HEK293 (cell line): ENCODE measurements at regions not wholly inside any gene's neighbourhood (a gene's known extent, or its start where the extent isn't known, plus 50 kb on each side); places are given as distances from the start of the nearest gene placed in this dataset.

Experiments
- CTCF ChIA-PET: fragments of 350-600 bp; formaldehyde crosslinking; extraction: SDS; loops from one replicate; lab custom pipeline; 2021; ENCODE audit warnings: antibody characterized with exemption; lab: Yijun Ruan, JAX
- POLR2A ChIA-PET: fragments of 300-600 bp; formaldehyde crosslinking; extraction: SDS; loops from one replicate; lab custom pipeline; 2020; ENCODE audit warnings: antibody characterized with exemption, inconsistent platforms; lab: Yijun Ruan, JAX
- H3K27ac ChIP-seq: fragments of 200-500 bp; sonication (Bioruptor generic); 2 replicates; pipeline ENCODE4 v1.5.1; 2014; ENCODE audit warnings: low read depth, low read length, control low read depth, inconsistent platforms; ENCODE audit errors: extremely low read depth
- H3K36me3 ChIP-seq, 2 experiments: fragments of 200-500 bp in 1 of 2; sonication (Bioruptor generic) in 1 of 2; 1 replicate in 1 of 2; 2 replicates in 1 of 2; pipeline ENCODE4 v1.5.1; 2014 to 2017; ENCODE audit warnings: inconsistent platforms in 2 of 2, low read length in 2 of 2; ENCODE audit not compliant: control insufficient read depth in 2 of 2, insufficient read depth in 1 of 2
- H3K4me1 ChIP-seq: fragments of 200-500 bp; sonication (Bioruptor generic); 2 replicates; pipeline ENCODE4 v1.5.1; 2014; ENCODE audit warnings: mild to moderate bottlenecking, low read length, inconsistent platforms; ENCODE audit not compliant: control insufficient read depth, insufficient read depth
- H3K4me3 ChIP-seq: 2 replicates; pipeline ENCODE4 v1.5.1; 2011; ENCODE audit warnings: low read depth, mild to moderate bottlenecking, control low read depth, low read length, moderate library complexity
- H3K9me3 ChIP-seq: fragments of 200-500 bp; sonication (Bioruptor generic); 2 replicates; pipeline ENCODE4 v1.5.1; 2014; ENCODE audit warnings: low read depth, low read length, inconsistent platforms; ENCODE audit not compliant: control insufficient read depth, insufficient read depth
- HOXA7 ChIP-seq: sonication (generic); formaldehyde crosslinking; IDR thresholded peaks from 2 replicates; pipeline ENCODE4 v1.8.1; 2022; ENCODE audit warnings: missing genetic modification reagents, borderline replicate concordance
- HOXC10 ChIP-seq: sonication (generic); formaldehyde crosslinking; IDR thresholded peaks from 2 replicates; pipeline ENCODE4 v1.8.1; 2023; ENCODE audit warnings: mild to moderate bottlenecking, missing genetic modification reagents
- KLF7 ChIP-seq: fragments of 450-650 bp; formaldehyde crosslinking; IDR thresholded peaks from 2 replicates; pipeline ENCODE4 v1.5.1; 2016; ENCODE audit warnings: missing biosample characterization, missing genetic modification characterization, borderline replicate concordance
- MYNN ChIP-seq: fragments of 450-650 bp; formaldehyde crosslinking; IDR thresholded peaks from 2 replicates; pipeline ENCODE4 v1.5.1; 2016; ENCODE audit warnings: missing biosample characterization, missing genetic modification characterization, borderline replicate concordance
- RBAK ChIP-seq: fragments of 450-650 bp; formaldehyde crosslinking; IDR thresholded peaks from 2 replicates; pipeline ENCODE4 v1.5.1; 2016; ENCODE audit warnings: missing biosample characterization, missing genetic modification characterization
- ZBTB8A ChIP-seq: fragments of 450-650 bp; formaldehyde crosslinking; IDR thresholded peaks from 2 replicates; pipeline ENCODE4 v1.5.1; 2016; ENCODE audit warnings: missing biosample characterization, missing genetic modification characterization
- ZFHX2 ChIP-seq: fragments of 450-650 bp; formaldehyde crosslinking; conservative IDR thresholded peaks from 2 replicates; pipeline ENCODE4 v1.5.1; 2016; ENCODE audit warnings: missing biosample characterization, missing genetic modification characterization
- ZNF169 ChIP-seq: fragments of 450-650 bp; formaldehyde crosslinking; IDR thresholded peaks from 2 replicates; pipeline ENCODE4 v1.5.1; 2016; ENCODE audit warnings: missing biosample characterization, missing genetic modification characterization
- ZNF23 ChIP-seq: fragments of 450-650 bp; formaldehyde crosslinking; IDR thresholded peaks from 2 replicates; pipeline ENCODE4 v1.5.1; 2016; ENCODE audit warnings: missing biosample characterization, missing genetic modification characterization, borderline replicate concordance
- ZNF274 ChIP-seq, 2 experiments: fragments of 200-500 bp in 1 of 2; fragments of 450-650 bp in 1 of 2; sonication (Bioruptor generic) in 1 of 2; formaldehyde crosslinking in 1 of 2; IDR thresholded peaks; 2 replicates each; pipeline versions ENCODE4 v1.5.1 to v1.6.1; 2014 to 2016; ENCODE audit warnings: borderline replicate concordance in 1 of 2, inconsistent platforms in 1 of 2, low read length in 1 of 2, missing biosample characterization in 1 of 2, missing genetic modification characterization in 1 of 2
- ZNF324 ChIP-seq: fragments of 450-650 bp; formaldehyde crosslinking; IDR thresholded peaks from 2 replicates; pipeline ENCODE4 v1.5.1; 2016; ENCODE audit warnings: missing biosample characterization, missing genetic modification characterization
- ZNF394 ChIP-seq: fragments of 450-650 bp; formaldehyde crosslinking; IDR thresholded peaks from 2 replicates; pipeline ENCODE4 v1.5.1; 2016; ENCODE audit warnings: missing biosample characterization, missing genetic modification characterization, mild to moderate bottlenecking, moderate library complexity, borderline replicate concordance
- ZNF416 ChIP-seq: fragments of 450-650 bp; formaldehyde crosslinking; IDR thresholded peaks from 2 replicates; pipeline ENCODE4 v1.5.1; 2016; ENCODE audit warnings: missing biosample characterization, missing genetic modification characterization
- ZNF791 ChIP-seq: fragments of 450-650 bp; formaldehyde crosslinking; IDR thresholded peaks from 2 replicates; pipeline ENCODE4 v1.5.1; 2016; ENCODE audit warnings: missing biosample characterization, missing genetic modification characterization
- TF ChIP-seq, protein P1 (sequence below): fragments of 450-650 bp; formaldehyde crosslinking; IDR thresholded peaks from 2 replicates; pipeline ENCODE4 v1.5.1; 2016; ENCODE audit warnings: missing biosample characterization, missing genetic modification characterization
- TF ChIP-seq, protein P2 (sequence below): fragments of 450-650 bp; formaldehyde crosslinking; IDR thresholded peaks from 2 replicates; pipeline ENCODE4 v1.5.1; 2016; ENCODE audit warnings: missing biosample characterization, missing genetic modification characterization, borderline replicate concordance
- TF ChIP-seq, protein P3 (sequence below): sonication (generic); formaldehyde crosslinking; IDR thresholded peaks from 2 replicates; pipeline ENCODE4 v1.8.1; 2022; ENCODE audit warnings: mild to moderate bottlenecking, moderate library complexity, missing genetic modification reagents
- TF ChIP-seq, protein P4 (sequence below): fragments of 450-650 bp; formaldehyde crosslinking; IDR thresholded peaks from 2 replicates; pipeline ENCODE4 v1.5.1; 2016; ENCODE audit warnings: missing biosample characterization, missing genetic modification characterization, borderline replicate concordance

DNA sequence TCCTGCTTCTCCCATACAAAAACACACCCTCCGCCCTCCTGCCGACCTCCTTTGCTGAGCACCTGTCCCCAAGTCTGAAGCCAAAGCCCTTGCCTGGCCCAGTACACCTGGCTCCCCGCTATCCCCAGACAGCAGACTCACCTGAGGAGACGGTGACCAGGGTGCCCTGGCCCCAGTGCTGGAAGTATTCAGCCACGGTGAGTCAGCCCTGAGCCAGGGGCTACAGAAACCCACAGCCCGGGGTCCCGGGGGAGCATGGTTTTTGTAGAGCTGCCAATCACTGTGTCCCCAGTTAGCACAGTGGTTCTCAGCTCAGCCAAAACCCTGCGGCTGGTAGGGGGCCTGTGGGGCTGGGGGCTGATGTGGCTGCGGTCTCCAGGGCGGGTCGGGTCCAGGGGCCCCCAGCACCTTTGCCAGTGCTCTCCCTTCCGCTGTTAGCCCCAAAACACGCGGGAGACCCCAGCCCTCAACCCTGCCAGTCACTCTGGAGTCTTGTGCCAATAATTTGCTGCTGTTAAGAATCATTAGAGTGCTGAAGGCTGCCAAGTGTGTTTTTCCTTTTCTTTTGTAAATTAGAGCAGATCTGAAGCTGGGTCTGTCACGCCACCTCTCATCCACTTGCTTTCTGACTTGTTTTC, 339.0 kb downstream of the TMEM121 start:
- no peaks in the 10 kb centered on the region for H3K36me3 ChIP-seq
- CTCF ChIA-PET: no interaction called here
- POLR2A ChIA-PET: no interaction called here
- TF ChIP-seq RBAK (tag by site-specific recombination) (no peak), ZNF416 (tag by site-specific recombination) (no peak)
- TF ChIP-seq, protein P1, sequence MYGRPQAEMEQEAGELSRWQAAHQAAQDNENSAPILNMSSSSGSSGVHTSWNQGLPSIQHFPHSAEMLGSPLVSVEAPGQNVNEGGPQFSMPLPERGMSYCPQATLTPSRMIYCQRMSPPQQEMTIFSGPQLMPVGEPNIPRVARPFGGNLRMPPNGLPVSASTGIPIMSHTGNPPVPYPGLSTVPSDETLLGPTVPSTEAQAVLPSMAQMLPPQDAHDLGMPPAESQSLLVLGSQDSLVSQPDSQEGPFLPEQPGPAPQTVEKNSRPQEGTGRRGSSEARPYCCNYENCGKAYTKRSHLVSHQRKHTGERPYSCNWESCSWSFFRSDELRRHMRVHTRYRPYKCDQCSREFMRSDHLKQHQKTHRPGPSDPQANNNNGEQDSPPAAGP (tag by site-specific recombination): no peak
- H3K9me3 ChIP-seq: no peaks in the 10 kb centered on the region
- H3K4me1 ChIP-seq: no peaks in the 10 kb centered on the region
- H3K4me3 ChIP-seq: no peak overlapping the region
- no peak overlapping the region for H3K27ac ChIP-seq

DNA sequence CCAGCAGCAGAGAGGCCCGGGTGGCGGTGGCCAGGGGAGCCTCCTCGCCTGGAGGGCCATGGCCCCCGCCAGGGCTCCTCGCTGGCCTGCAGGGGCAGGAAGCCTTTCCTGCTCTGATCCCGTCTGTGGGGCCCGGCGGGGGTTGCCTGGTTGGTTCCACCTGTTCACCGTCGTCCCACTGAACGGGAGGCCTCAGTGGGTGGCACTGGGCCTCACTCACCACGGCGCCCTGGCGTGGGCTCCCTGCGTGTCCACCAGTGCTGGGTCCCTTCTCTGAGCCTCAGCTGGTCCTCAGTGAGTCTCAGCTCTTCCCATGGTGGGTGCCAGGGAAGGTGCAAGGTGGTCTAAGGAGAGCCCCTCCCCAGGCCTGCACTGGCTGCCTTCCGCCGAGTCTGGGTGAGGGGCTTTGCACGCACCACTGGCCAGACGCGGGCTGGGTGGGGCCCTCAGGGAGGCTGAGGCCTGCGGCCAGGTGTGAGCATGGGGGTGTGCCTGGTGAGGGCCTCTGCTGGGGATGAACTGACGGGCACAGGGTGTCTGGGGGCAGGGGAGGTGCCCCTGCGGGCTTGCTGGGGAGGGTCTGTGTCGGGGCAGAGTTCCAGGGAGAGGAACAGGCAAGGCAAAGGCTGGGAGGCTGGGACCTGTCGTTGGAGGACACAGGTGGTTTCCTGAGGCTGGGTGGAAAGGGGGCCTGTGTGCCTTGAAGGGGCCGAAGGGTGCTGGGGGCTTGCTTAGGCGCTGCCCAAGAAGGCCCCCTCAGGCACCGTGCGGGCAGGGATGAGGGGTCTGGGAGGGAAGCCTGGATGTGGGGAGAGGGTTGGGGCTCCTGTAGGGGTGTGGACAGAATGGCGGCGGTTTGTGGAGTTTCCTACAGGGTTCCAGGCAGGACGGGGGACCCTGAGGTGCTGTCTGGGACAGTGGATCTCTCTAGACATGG, 339.8 kb downstream of the TMEM121 start:
- TF ChIP-seq, protein P2, sequence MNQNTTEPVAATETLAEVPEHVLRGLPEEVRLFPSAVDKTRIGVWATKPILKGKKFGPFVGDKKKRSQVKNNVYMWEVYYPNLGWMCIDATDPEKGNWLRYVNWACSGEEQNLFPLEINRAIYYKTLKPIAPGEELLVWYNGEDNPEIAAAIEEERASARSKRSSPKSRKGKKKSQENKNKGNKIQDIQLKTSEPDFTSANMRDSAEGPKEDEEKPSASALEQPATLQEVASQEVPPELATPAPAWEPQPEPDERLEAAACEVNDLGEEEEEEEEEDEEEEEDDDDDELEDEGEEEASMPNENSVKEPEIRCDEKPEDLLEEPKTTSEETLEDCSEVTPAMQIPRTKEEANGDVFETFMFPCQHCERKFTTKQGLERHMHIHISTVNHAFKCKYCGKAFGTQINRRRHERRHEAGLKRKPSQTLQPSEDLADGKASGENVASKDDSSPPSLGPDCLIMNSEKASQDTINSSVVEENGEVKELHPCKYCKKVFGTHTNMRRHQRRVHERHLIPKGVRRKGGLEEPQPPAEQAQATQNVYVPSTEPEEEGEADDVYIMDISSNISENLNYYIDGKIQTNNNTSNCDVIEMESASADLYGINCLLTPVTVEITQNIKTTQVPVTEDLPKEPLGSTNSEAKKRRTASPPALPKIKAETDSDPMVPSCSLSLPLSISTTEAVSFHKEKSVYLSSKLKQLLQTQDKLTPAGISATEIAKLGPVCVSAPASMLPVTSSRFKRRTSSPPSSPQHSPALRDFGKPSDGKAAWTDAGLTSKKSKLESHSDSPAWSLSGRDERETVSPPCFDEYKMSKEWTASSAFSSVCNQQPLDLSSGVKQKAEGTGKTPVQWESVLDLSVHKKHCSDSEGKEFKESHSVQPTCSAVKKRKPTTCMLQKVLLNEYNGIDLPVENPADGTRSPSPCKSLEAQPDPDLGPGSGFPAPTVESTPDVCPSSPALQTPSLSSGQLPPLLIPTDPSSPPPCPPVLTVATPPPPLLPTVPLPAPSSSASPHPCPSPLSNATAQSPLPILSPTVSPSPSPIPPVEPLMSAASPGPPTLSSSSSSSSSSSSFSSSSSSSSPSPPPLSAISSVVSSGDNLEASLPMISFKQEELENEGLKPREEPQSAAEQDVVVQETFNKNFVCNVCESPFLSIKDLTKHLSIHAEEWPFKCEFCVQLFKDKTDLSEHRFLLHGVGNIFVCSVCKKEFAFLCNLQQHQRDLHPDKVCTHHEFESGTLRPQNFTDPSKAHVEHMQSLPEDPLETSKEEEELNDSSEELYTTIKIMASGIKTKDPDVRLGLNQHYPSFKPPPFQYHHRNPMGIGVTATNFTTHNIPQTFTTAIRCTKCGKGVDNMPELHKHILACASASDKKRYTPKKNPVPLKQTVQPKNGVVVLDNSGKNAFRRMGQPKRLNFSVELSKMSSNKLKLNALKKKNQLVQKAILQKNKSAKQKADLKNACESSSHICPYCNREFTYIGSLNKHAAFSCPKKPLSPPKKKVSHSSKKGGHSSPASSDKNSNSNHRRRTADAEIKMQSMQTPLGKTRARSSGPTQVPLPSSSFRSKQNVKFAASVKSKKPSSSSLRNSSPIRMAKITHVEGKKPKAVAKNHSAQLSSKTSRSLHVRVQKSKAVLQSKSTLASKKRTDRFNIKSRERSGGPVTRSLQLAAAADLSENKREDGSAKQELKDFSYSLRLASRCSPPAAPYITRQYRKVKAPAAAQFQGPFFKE (tag by site-specific recombination): no peak
- TF ChIP-seq, protein P3, sequence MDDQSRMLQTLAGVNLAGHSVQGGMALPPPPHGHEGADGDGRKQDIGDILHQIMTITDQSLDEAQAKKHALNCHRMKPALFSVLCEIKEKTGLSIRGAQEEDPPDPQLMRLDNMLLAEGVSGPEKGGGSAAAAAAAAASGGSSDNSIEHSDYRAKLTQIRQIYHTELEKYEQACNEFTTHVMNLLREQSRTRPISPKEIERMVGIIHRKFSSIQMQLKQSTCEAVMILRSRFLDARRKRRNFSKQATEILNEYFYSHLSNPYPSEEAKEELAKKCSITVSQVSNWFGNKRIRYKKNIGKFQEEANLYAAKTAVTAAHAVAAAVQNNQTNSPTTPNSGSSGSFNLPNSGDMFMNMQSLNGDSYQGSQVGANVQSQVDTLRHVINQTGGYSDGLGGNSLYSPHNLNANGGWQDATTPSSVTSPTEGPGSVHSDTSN: no peak
- TF ChIP-seq ZNF274 (IDR thresholded peaks at IDR 0.05; ENCODE audit: low read length) (no peak), ZNF274 (tag by site-specific recombination; IDR thresholded peaks at IDR 0.05; ENCODE audit: borderline replicate concordance) (no peak), HOXA7 (CRISPR knock-in tag) (no peak), ZNF324 (tag by site-specific recombination) (no peak), KLF7 (no peak), ZNF791 (tag by site-specific recombination) (no peak), ZFHX2 (tag by site-specific recombination) (no peak), ZBTB8A (tag by site-specific recombination) (no peak), HOXC10 (CRISPR knock-in tag) (no peak), MYNN (tag by site-specific recombination) (no peak), ZNF23 (no peak), ZNF169 (tag by site-specific recombination) (no peak), ZNF394 (tag by site-specific recombination) (no peak)
- TF ChIP-seq, protein P4, sequence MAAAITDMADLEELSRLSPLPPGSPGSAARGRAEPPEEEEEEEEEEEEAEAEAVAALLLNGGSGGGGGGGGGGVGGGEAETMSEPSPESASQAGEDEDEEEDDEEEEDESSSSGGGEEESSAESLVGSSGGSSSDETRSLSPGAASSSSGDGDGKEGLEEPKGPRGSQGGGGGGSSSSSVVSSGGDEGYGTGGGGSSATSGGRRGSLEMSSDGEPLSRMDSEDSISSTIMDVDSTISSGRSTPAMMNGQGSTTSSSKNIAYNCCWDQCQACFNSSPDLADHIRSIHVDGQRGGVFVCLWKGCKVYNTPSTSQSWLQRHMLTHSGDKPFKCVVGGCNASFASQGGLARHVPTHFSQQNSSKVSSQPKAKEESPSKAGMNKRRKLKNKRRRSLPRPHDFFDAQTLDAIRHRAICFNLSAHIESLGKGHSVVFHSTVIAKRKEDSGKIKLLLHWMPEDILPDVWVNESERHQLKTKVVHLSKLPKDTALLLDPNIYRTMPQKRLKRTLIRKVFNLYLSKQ (tag by site-specific recombination): no peak
- ChIA-PET CTCF (no interaction called here), POLR2A (no interaction called here)
- Histone ChIP-seq H3K4me1 (no peaks in the 10 kb centered on the region), H3K4me3 (no peak overlapping the region), H3K9me3 (no peaks in the 10 kb centered on the region), H3K36me3 (no peaks in the 10 kb centered on the region), H3K27ac (no peak overlapping the region)
